ENCODE measurements at regions not wholly inside any gene's neighbourhood (a gene's known extent, or its start where the extent isn't known, plus 50 kb on each side); places are given as distances from the start of the nearest gene placed in this dataset.

GRCh38 chr5:111563031-111563822 lies 50.9 kb upstream of the STARD4 start:
- CTCF ChIA-PET, result interaction anchor here (2.0 kb wide), 1 partner anchor 12 kb away, joined by 7 read pairs; no protein-coding TSS in a partner anchor
- no peaks in the 10 kb centered on the region for H3K27me3 Mint-ChIP-seq (ENCODE audit: low read depth)
- peaks cover 15% of the 10 kb centered on the region for H3K9me3 Mint-ChIP-seq
- H3K27ac Mint-ChIP-seq, result no peak overlapping the region
- ATAC-seq (no peak), DNase-seq (ENCODE audit: low spot score) (no peak)
- TF ChIP-seq CREB1 (CRISPR knock-in tag; IDR thresholded peaks at IDR 0.05) (no peak), ARID4B (CRISPR knock-in tag; IDR thresholded peaks at IDR 0.05; ENCODE audit: borderline replicate concordance) (no peak), ATF3 (CRISPR knock-in tag; conservative IDR thresholded peaks at IDR 0.05) (no peak), ZNF416 (CRISPR knock-in tag; IDR thresholded peaks at IDR 0.05) (no peak), NR1H2 (CRISPR knock-in tag; IDR thresholded peaks at IDR 0.05) (no peak), TP53 (CRISPR knock-in tag; IDR thresholded peaks at IDR 0.05) (no peak), ZSCAN18 (CRISPR knock-in tag; IDR thresholded peaks at IDR 0.05) (no peak), PREB (CRISPR knock-in tag; IDR thresholded peaks at IDR 0.05; ENCODE audit: borderline replicate concordance) (no peak), ZNF317 (CRISPR knock-in tag; IDR thresholded peaks at IDR 0.05; ENCODE audit: borderline replicate concordance, low read depth) (no peak), ESRRA (CRISPR knock-in tag; IDR thresholded peaks at IDR 0.05; ENCODE audit: borderline replicate concordance) (no peak), ZNF232 (CRISPR knock-in tag; IDR thresholded peaks at IDR 0.05) (no peak)
- no peak overlapping the region for H3K4me3 Mint-ChIP-seq
- H3K4me1 Mint-ChIP-seq, result peaks cover 23% of the 10 kb centered on the region
- H3K36me3 Mint-ChIP-seq, result peaks cover 11% of the 10 kb centered on the region
- POLR2A ChIA-PET, result no interaction called here

- DNase-seq (ENCODE audit: low spot score), result no peak
- H3K9me3 Mint-ChIP-seq, result peaks cover 14% of the 10 kb centered on the region
- ChIA-PET CTCF (interaction anchor here (2.0 kb wide), 1 partner anchor 12 kb away, joined by 7 read pairs; no protein-coding TSS in a partner anchor), POLR2A (no interaction called here)
- peaks cover 11% of the 10 kb centered on the region for H3K36me3 Mint-ChIP-seq
- ATAC-seq, result no peak
- H3K4me3 Mint-ChIP-seq, result no peak overlapping the region
- no peak for TF ChIP-seq IRF1 (CRISPR knock-in tag; IDR thresholded peaks at IDR 0.05)
- TF ChIP-seq CBFB (CRISPR knock-in tag; IDR thresholded peaks at IDR 0.05; ENCODE audit: low read depth), result no peak
- peaks cover 23% of the 10 kb centered on the region for H3K4me1 Mint-ChIP-seq
- H3K27me3 Mint-ChIP-seq (ENCODE audit: low read depth), result no peaks in the 10 kb centered on the region
- no peak overlapping the region for H3K27ac Mint-ChIP-seq
Measured at GRCh38 chr5:111562561-111562960, 50.2 kb upstream of the STARD4 start.
